Lower leg skin (tissue), 3 donors: ENCODE measurements at regions not wholly inside any gene's neighbourhood (a gene's known extent, or its start where the extent isn't known, plus 50 kb on each side); places are given as distances from the start of the nearest gene placed in this dataset.

Experiments used
- CTCF ChIP-seq, 3 donors: fragments of 450-650 bp; IDR thresholded peaks; one replicate each; pipeline ENCODE4 v1.5.1; 2016; ENCODE audit warnings: antibody characterized with exemption in 3 of 3, mild to moderate bottlenecking in 3 of 3, moderate library complexity in 2 of 3
- POLR2A ChIP-seq, 2 donors: fragments of 450-650 bp; IDR thresholded peaks; one replicate each; pipeline ENCODE4 v1.6.1; 2016 to 2017; ENCODE audit warnings: antibody characterized with exemption in 2 of 2, mild to moderate bottlenecking in 1 of 2, moderate library complexity in 1 of 2

- TF ChIP-seq CTCF (IDR thresholded peaks at IDR 0.05) (no peak), POLR2A (IDR thresholded peaks at IDR 0.05) (no peak)
These were observed 666.7 kb downstream of the EPM2A start for GRCh38 chr6:145068577-145068976.
